Neural progenitor cell (in vitro differentiated cells): ENCODE measurements at regions not wholly inside any gene's neighbourhood (a gene's known extent, or its start where the extent isn't known, plus 50 kb on each side); places are given as distances from the start of the nearest gene placed in this dataset.

Experiments
- EZH2phosphoT487 ChIP-seq: fragments of 200-600 bp; sonication (generic); IDR thresholded peaks from 2 replicates; pipeline ENCODE4 v1.6.1; 2017; ENCODE audit warnings: antibody characterized with exemption
- TF ChIP-seq, protein P1 (sequence below): fragments of 200-600 bp; sonication (generic); IDR thresholded peaks from 2 replicates; pipeline ENCODE4 v1.5.1; 2017; ENCODE audit warnings: antibody characterized with exemption, mild to moderate bottlenecking

GRCh38 chr9:94166976-94167346 lies 82.7 kb downstream of the PTPDC1 start:
- TF ChIP-seq, protein P1, sequence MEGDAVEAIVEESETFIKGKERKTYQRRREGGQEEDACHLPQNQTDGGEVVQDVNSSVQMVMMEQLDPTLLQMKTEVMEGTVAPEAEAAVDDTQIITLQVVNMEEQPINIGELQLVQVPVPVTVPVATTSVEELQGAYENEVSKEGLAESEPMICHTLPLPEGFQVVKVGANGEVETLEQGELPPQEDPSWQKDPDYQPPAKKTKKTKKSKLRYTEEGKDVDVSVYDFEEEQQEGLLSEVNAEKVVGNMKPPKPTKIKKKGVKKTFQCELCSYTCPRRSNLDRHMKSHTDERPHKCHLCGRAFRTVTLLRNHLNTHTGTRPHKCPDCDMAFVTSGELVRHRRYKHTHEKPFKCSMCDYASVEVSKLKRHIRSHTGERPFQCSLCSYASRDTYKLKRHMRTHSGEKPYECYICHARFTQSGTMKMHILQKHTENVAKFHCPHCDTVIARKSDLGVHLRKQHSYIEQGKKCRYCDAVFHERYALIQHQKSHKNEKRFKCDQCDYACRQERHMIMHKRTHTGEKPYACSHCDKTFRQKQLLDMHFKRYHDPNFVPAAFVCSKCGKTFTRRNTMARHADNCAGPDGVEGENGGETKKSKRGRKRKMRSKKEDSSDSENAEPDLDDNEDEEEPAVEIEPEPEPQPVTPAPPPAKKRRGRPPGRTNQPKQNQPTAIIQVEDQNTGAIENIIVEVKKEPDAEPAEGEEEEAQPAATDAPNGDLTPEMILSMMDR = no peak
- no peak for TF ChIP-seq EZH2phosphoT487
